ENCODE measurements at regions not wholly inside any gene's neighbourhood (a gene's known extent, or its start where the extent isn't known, plus 50 kb on each side); places are given as distances from the start of the nearest gene placed in this dataset.

DNA sequence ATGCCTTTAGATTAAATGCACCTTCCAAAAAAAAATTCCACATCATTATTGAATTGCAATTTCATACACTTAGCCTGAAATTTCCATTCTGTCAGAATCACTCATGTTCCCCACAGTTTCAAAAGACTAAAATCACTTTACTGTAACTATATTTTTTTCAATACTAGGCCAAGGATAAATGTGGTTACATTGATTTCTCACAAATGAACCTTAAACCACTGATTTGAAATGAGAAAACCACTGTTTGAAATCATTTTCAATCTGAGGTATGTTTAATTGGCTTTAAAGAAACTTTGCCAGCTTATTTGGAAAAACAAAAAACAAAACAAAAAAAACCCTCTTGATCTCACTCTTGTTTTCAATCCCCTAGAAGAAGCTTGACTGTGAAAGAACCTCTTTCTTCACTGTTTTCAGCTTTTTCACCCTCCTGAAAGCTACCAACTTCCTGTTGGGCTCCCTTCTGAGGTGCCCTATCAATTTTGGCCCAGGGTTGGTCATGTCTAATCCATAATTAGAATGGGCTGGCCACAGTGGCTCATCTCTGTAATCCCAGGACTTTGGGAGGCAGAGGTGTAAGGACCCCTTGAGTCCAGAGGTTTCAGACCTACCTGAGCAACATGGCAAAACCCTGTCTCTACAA lies 242.5 kb downstream of the ADGRG6 start:
- no peaks in the 10 kb centered on the region for H3K4me1 ChIP-seq (replicated peaks)
- H3K27ac ChIP-seq = no peak overlapping the region
- H3K9me3 ChIP-seq = no peaks in the 10 kb centered on the region
- no peak for DNase-seq (ENCODE audit: low spot score)
- intact Hi-C loops (cut with DNase I) = no loop called here
- H3K4me3 ChIP-seq = no peak overlapping the region
- H3K27me3 ChIP-seq (replicated peaks; ENCODE audit: insufficient read depth) = no peaks in the 10 kb centered on the region
- TF ChIP-seq, protein P1, sequence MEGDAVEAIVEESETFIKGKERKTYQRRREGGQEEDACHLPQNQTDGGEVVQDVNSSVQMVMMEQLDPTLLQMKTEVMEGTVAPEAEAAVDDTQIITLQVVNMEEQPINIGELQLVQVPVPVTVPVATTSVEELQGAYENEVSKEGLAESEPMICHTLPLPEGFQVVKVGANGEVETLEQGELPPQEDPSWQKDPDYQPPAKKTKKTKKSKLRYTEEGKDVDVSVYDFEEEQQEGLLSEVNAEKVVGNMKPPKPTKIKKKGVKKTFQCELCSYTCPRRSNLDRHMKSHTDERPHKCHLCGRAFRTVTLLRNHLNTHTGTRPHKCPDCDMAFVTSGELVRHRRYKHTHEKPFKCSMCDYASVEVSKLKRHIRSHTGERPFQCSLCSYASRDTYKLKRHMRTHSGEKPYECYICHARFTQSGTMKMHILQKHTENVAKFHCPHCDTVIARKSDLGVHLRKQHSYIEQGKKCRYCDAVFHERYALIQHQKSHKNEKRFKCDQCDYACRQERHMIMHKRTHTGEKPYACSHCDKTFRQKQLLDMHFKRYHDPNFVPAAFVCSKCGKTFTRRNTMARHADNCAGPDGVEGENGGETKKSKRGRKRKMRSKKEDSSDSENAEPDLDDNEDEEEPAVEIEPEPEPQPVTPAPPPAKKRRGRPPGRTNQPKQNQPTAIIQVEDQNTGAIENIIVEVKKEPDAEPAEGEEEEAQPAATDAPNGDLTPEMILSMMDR (IDR thresholded peaks at IDR 0.05) = no peak
- TF ChIP-seq POLR2AphosphoS5 (IDR thresholded peaks at IDR 0.05) (no peak), POLR2A (IDR thresholded peaks at IDR 0.05) (no peak)
- no peaks in the 10 kb centered on the region for H3K36me3 ChIP-seq

DNA sequence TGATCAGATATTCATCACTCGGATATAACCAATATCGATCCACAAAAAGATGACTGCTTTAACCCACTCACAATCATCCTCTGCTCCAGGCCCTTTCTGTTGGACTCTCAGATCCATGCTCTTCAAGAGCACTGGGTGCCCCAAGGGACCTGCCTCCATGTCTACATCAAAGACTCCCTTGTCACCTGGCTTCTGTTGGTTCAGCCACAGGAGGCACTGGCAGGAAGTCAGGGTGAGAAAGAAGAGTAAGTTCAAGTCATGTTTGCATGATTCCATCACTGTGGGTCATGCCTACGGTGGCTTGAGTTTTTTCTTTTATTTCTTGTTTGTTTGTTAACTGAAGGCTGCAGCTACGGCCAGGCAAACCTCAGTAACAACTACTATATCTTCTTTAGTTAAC lies 243.3 kb downstream of the ADGRG6 start:
- Histone ChIP-seq H3K27me3 (replicated peaks; ENCODE audit: insufficient read depth) (no peaks in the 10 kb centered on the region), H3K27ac (no peak overlapping the region), H3K4me3 (no peak overlapping the region), H3K4me1 (replicated peaks) (no peaks in the 10 kb centered on the region), H3K9me3 (no peaks in the 10 kb centered on the region), H3K36me3 (no peaks in the 10 kb centered on the region)
- 85% methylated on average over 4 of the region's 4 CpGs for WGBS
- intact Hi-C loops (cut with DNase I) = no loop called here
- TF ChIP-seq, protein P1 (IDR thresholded peaks at IDR 0.05) = no peak
- TF ChIP-seq POLR2AphosphoS5 (IDR thresholded peaks at IDR 0.05) (no peak), POLR2A (IDR thresholded peaks at IDR 0.05) (no peak)
- DNase-seq (ENCODE audit: low spot score) = no peak

DNA sequence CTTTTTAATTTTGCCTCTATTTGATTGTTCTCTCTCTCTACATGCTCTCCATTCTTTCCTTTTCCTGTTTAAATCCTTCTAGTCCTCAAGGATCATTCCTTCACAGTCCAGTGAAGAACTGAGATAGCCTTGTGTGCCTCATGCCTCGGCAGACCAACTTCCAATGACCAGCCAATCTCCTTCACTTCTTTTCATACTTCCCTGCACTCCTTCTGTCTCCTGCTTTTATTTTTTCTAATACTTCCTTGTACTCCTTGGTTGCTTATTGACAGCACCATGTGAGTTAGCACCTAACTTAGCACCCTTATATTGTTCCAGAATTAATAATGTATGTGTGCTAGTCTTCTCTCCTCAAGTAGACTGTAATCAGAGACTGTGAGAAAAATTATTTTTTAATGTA lies 246.8 kb downstream of the ADGRG6 start:
- 96% methylated on average over 1 of the region's 1 CpG for WGBS
- intact Hi-C loops (cut with DNase I) = no loop called here
- Histone ChIP-seq H3K4me1 (replicated peaks) (no peaks in the 10 kb centered on the region), H3K27me3 (replicated peaks; ENCODE audit: insufficient read depth) (no peaks in the 10 kb centered on the region), H3K9me3 (no peaks in the 10 kb centered on the region), H3K4me3 (no peak overlapping the region), H3K36me3 (no peaks in the 10 kb centered on the region), H3K27ac (no peak overlapping the region)
- DNase-seq (ENCODE audit: low spot score) = no peak
- no peak for TF ChIP-seq POLR2A (IDR thresholded peaks at IDR 0.05)

DNA sequence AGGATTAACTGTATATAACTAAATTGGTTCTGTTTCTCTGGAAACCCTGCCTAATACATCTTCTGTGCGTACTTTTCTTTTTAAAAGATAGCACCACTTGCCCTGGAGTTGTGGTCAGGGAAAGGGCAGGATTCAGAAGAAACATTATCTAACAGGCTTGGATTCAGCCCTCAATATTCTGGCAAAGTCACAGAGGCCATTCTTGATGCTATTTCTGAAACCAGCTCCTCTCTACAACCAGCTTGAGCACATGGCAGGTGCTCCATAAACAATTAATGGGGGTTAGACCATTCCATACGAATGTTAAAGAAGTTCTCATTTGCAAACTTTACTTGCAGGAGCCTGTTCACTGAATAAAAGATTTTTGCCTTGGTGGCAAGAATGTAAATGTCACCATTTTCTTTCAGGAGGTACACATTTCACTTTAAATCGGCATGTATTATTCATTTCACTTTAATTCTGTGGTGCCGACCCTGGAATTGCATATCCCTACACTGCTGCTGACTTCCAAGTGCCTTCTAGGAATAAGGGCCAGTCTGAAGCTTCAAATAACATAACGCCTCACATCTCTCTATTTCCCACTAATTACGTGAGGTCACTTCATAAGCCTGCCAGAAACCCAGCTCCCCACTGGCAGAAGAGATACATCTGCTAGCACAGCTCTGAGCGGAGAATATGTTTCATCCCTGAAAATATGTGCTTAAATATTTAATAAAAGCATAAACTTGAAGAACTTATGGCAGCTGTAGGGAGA lies 248.7 kb downstream of the ADGRG6 start:
- WGBS = 54% methylated on average over 7 of the region's 7 CpGs
- Histone ChIP-seq H3K9me3 (no peaks in the 10 kb centered on the region), H3K4me1 (replicated peaks) (no peaks in the 10 kb centered on the region), H3K27ac (no peak overlapping the region), H3K27me3 (replicated peaks; ENCODE audit: insufficient read depth) (no peaks in the 10 kb centered on the region), H3K36me3 (no peaks in the 10 kb centered on the region), H3K4me3 (no peak overlapping the region)
- DNase-seq (ENCODE audit: low spot score) = no peak
- intact Hi-C loops (cut with DNase I) = no loop called here
- no peak for TF ChIP-seq POLR2A (IDR thresholded peaks at IDR 0.05)
- TF ChIP-seq POLR2AphosphoS5 (IDR thresholded peaks at IDR 0.05) = no peak
- TF ChIP-seq, protein P1 (IDR thresholded peaks at IDR 0.05) = no peak

DNA sequence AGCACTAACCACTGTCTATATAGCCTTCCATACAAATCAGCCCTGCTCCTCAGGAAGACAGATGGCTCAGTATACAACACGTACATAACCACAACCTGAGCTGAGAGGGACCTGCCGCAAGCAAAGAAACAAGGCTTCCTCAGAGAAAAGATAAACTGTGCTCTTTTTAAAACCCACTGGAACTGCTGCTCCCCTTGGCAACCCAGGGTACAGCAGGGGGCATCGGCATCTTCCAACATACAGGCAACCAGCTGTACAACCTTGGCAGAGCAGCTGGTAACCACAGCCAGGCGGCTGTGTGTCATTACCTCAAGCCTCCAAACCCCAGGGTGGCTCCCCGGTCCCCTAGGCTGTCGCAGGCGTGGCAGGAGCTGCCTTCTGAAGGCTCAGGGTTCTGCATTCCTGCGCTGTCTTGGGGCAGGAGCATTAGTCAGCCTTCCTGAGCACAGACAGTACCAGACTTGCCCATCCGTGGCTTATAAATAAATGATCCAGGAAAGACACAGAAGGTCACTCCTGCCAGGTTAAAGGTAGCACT lies 249.5 kb downstream of the ADGRG6 start:
- Histone ChIP-seq H3K36me3 (no peaks in the 10 kb centered on the region), H3K4me1 (replicated peaks) (no peaks in the 10 kb centered on the region), H3K9me3 (no peaks in the 10 kb centered on the region), H3K27me3 (replicated peaks; ENCODE audit: insufficient read depth) (no peaks in the 10 kb centered on the region), H3K27ac (no peak overlapping the region), H3K4me3 (no peak overlapping the region)
- DNase-seq (ENCODE audit: low spot score) = peak; percentile 35
- WGBS = 25% methylated on average over 9 of the region's 9 CpGs
- TF ChIP-seq, protein P1 (IDR thresholded peaks at IDR 0.05) = peak in 1 of 4 experiments; percentile 10
- TF ChIP-seq POLR2A (IDR thresholded peaks at IDR 0.05) (no peak), POLR2AphosphoS5 (IDR thresholded peaks at IDR 0.05) (no peak)
- intact Hi-C loops (cut with DNase I) = no loop called here
